K562 (cell line): ENCODE measurements at regions not wholly inside any gene's neighbourhood (a gene's known extent, or its start where the extent isn't known, plus 50 kb on each side); places are given as distances from the start of the nearest gene placed in this dataset.

Experiments used
- ATAC-seq: fragments of 200-7000 bp; cut with Tn5 transposase; 3 replicates; pipeline ENCODE4 v1.9.1; 2020; ENCODE audit warnings: moderate library complexity
- BruUV-seq: library from RNA; stranded (reverse); fragments of 400-500 nt; replicated peaks from 2 replicates; lab custom pipeline; 2021; lab: Mats Ljungman, UMichigan
- CTCF ChIA-PET: fragments of 300-600 bp; formaldehyde crosslinking; extraction: SDS; loops from one replicate; lab custom pipeline; 2021; ENCODE audit warnings: low intra/inter-chr PET ratio; lab: Yijun Ruan, JAX
- POLR2A ChIA-PET: fragments of 300-600, 350-650 bp; sonication (Branson Sonifier 250); formaldehyde crosslinking; extraction: SDS; loops from one replicate; lab custom pipeline; 2021; ENCODE audit warnings: antibody characterized with exemption, inconsistent platforms; lab: Yijun Ruan, JAX
- DNase-seq, 4 experiments: peaks; one replicate each; pipeline versions ENCODE4 v3.0.0 to v3.0.0-alpha.2; 2011 to 2018; ENCODE audit warnings: low spot score in 3 of 4, mixed read lengths in 3 of 4; ENCODE audit errors: extremely low read depth in 1 of 4
- FAIRE-seq: peaks from 2 replicates; lab custom pipeline; 2011; peaks lifted over from hg19 to GRCh38; lab: Jason Lieb, UNC
- H2AFZ ChIP-seq: 2 replicates; pipeline ENCODE4 v1.6.0; 2011; ENCODE audit warnings: low read depth, low read length, control low read depth, inconsistent platforms
- H3K27ac ChIP-seq: fragments of 200-600 bp; 3 replicates; pipeline ENCODE4 v1.8.0; 2011; ENCODE audit warnings: low read depth, mild to moderate bottlenecking, control low read depth, inconsistent platforms, low read length, moderate library complexity, mixed read lengths; ENCODE audit errors: extremely low read depth
- H3K27me3 ChIP-seq, 2 experiments: fragments of 300-600 bp in 1 of 2; 2 replicates in 1 of 2; 3 replicates in 1 of 2; pipeline versions ENCODE4 v1.6.0 to v1.8.0; 2011; ENCODE audit warnings: inconsistent platforms in 2 of 2, low read length in 2 of 2, mild to moderate bottlenecking in 1 of 2, mixed read lengths in 1 of 2, moderate library complexity in 1 of 2; ENCODE audit not compliant: control insufficient read depth in 2 of 2, insufficient read depth in 2 of 2
- H3K36me3 ChIP-seq: fragments of 300-600 bp; 3 replicates; pipeline ENCODE4 v1.8.0; 2011; ENCODE audit warnings: mild to moderate bottlenecking, low read length, inconsistent platforms; ENCODE audit not compliant: control insufficient read depth, insufficient read depth
- H3K4me1 ChIP-seq, 2 experiments: fragments of 200-600 bp in 1 of 2; replicated peaks in 1 of 2; 2 replicates in 1 of 2; 3 replicates in 1 of 2; pipeline versions ENCODE4 v1.5.1 to v1.8.0; 2011; ENCODE audit warnings: inconsistent platforms in 2 of 2, low read length in 2 of 2, mild to moderate bottlenecking in 1 of 2, mixed read lengths in 1 of 2, moderate library complexity in 1 of 2; ENCODE audit not compliant: control insufficient read depth in 2 of 2, insufficient read depth in 2 of 2
- H3K4me2 ChIP-seq: 2 replicates; pipeline ENCODE4 v1.6.1; 2011; ENCODE audit warnings: low read length, control low read depth, inconsistent platforms, mixed read lengths; ENCODE audit not compliant: insufficient read depth
- H3K4me3 ChIP-seq: fragments of 200-600 bp; sonication (generic), shearing (Covaris generic); 2 replicates; pipeline ENCODE4 v1.5.1; 2016; ENCODE audit warnings: control low read depth, inconsistent platforms
- H3K79me2 ChIP-seq: fragments of 200-600 bp; 3 replicates; pipeline ENCODE4 v1.8.0; 2011; ENCODE audit warnings: low read length, inconsistent platforms; ENCODE audit not compliant: control insufficient read depth, insufficient read depth
- H3K9ac ChIP-seq, 2 experiments: 2 replicates each; pipeline versions ENCODE4 v1.6.0 to v1.6.1; 2011; ENCODE audit warnings: low read depth in 2 of 2, low read length in 2 of 2, control low read depth in 1 of 2, inconsistent platforms in 1 of 2, mild to moderate bottlenecking in 1 of 2, mixed read lengths in 1 of 2; ENCODE audit not compliant: insufficient read depth in 1 of 2
- H3K9me1 ChIP-seq: one replicate; pipeline ENCODE4 v1.6.0; 2011; ENCODE audit warnings: inconsistent platforms, mild to moderate bottlenecking, low read length, moderate library complexity; ENCODE audit not compliant: control insufficient read depth, insufficient read depth
- H3K9me3 ChIP-seq: replicated peaks from 2 replicates; pipeline ENCODE4 v1.5.1; 2011; ENCODE audit warnings: low read depth, low read length, inconsistent platforms; ENCODE audit not compliant: control insufficient read depth, insufficient read depth
- H4K20me1 ChIP-seq: replicated peaks from 2 replicates; pipeline ENCODE4 v1.6.1; 2011; ENCODE audit warnings: low read length, inconsistent platforms, mixed read lengths; ENCODE audit not compliant: control insufficient read depth, insufficient read depth
- DACH1 ChIP-seq: fragments of 450-650 bp; IDR thresholded peaks from 2 replicates; pipeline ENCODE4 v1.6.1; 2018; ENCODE audit not compliant: partially characterized antibody
- ELK3 ChIP-seq: fragments of 450-650 bp; formaldehyde crosslinking; IDR thresholded peaks from 2 replicates; pipeline ENCODE4 v1.4.0; 2020; ENCODE audit warnings: mild to moderate bottlenecking
- FOSL1 ChIP-seq: fragments of 200-800 bp; sonication (Bioruptor generic); conservative IDR thresholded peaks from 2 replicates; pipeline ENCODE4 v1.6.1; 2016; ENCODE audit warnings: missing genetic modification characterization, missing compliant biosample characterization
- FOXK1 ChIP-seq: sonication (generic); formaldehyde crosslinking; IDR thresholded peaks from 2 replicates; pipeline ENCODE4 v1.8.0; 2022; ENCODE audit warnings: missing genetic modification reagents, mild to moderate bottlenecking, borderline replicate concordance
- GTF2F1 ChIP-seq: IDR thresholded peaks from 2 replicates; pipeline ENCODE4 v1.6.1; 2011; ENCODE audit warnings: low read depth, low read length, improper control_type of control experiment
- HNRNPL ChIP-seq: fragments of 200-400 bp; formaldehyde crosslinking; IDR thresholded peaks from 2 replicates; pipeline ENCODE4 v1.6.1; 2017; ENCODE audit warnings: low read depth, mild to moderate bottlenecking, low read length
- KDM5B ChIP-seq: fragments of 200-600 bp; sonication (generic); IDR thresholded peaks from 2 replicates; pipeline ENCODE4 v1.6.1; 2012; ENCODE audit warnings: low read depth, mild to moderate bottlenecking, moderate library complexity, low read length, control low read depth, inconsistent platforms; ENCODE audit not compliant: insufficient replicate concordance
- MAZ ChIP-seq, 2 experiments: fragments of 450-650 bp in 1 of 2; sonication (generic) in 1 of 2; formaldehyde crosslinking; IDR thresholded peaks in 1 of 2; conservative IDR thresholded peaks in 1 of 2; 2 replicates each; pipeline versions ENCODE4 v1.4.0 to v1.5.0; 2020; ENCODE audit warnings: mild to moderate bottlenecking in 1 of 2, missing genetic modification reagents in 1 of 2
- MYNN ChIP-seq, 2 experiments: sonication (generic); formaldehyde crosslinking in 1 of 2; IDR thresholded peaks; 2 replicates each; pipeline versions ENCODE4 v1.5.0 to v1.6.1; 2016 to 2020; ENCODE audit warnings: antibody characterized with exemption in 1 of 2, missing genetic modification reagents in 1 of 2
- TEAD4 ChIP-seq, 2 experiments: sonication (generic) in 1 of 2; formaldehyde crosslinking in 1 of 2; IDR thresholded peaks; 2 replicates each; pipeline versions ENCODE4 v1.6.1 to v1.8.0; 2012 to 2022; ENCODE audit warnings: borderline replicate concordance in 1 of 2, inconsistent platforms in 1 of 2, low read length in 1 of 2, mild to moderate bottlenecking in 1 of 2, missing genetic modification reagents in 1 of 2
- ZBTB2 ChIP-seq: fragments of 450-650 bp; IDR thresholded peaks from 2 replicates; pipeline ENCODE4 v1.6.1; 2016; ENCODE audit warnings: antibody characterized with exemption
- ZNF778 ChIP-seq: fragments of 450-650 bp; formaldehyde crosslinking; IDR thresholded peaks from 2 replicates; pipeline ENCODE4 v1.4.0; 2020; ENCODE audit warnings: mild to moderate bottlenecking, moderate library complexity
- WGBS: fragments of 100-300 bp; shearing (Covaris generic); methylation state at CpG from one replicate; pipeline ENCODE4 v1.1.6; 2016; ENCODE audit warnings: low coverage, mixed read lengths; ENCODE audit not compliant: insufficient coverage; ENCODE audit errors: missing lambda C conversion rate; 5-methylcytosine and 5-hydroxymethylcytosine counted together
- in situ Hi-C: fragments of 300-500 bp; cut with MboI; formaldehyde crosslinking; loops from 4 replicates; pipeline ENCODE4 v1.15.0; 2018; ENCODE audit warnings: inconsistent platforms, mixed read lengths
- intact Hi-C: fragments of 100-400 bp; cut with micrococcal nuclease; formaldehyde crosslinking; loops from 2 replicates; pipeline ENCODE4 v1.14.2; 2022
- TF ChIP-seq, protein P1 (sequence below): fragments of 450-650 bp; formaldehyde crosslinking; IDR thresholded peaks from 2 replicates; pipeline ENCODE4 v1.4.0; 2020; ENCODE audit warnings: mild to moderate bottlenecking, moderate library complexity
- TF ChIP-seq, protein P2 (sequence below): fragments of 250-450 bp; sonication (Bioruptor Pico); IDR thresholded peaks from 2 replicates; pipeline ENCODE4 v1.4.0; 2020; ENCODE audit warnings: mild to moderate bottlenecking, moderate library complexity

DNA sequence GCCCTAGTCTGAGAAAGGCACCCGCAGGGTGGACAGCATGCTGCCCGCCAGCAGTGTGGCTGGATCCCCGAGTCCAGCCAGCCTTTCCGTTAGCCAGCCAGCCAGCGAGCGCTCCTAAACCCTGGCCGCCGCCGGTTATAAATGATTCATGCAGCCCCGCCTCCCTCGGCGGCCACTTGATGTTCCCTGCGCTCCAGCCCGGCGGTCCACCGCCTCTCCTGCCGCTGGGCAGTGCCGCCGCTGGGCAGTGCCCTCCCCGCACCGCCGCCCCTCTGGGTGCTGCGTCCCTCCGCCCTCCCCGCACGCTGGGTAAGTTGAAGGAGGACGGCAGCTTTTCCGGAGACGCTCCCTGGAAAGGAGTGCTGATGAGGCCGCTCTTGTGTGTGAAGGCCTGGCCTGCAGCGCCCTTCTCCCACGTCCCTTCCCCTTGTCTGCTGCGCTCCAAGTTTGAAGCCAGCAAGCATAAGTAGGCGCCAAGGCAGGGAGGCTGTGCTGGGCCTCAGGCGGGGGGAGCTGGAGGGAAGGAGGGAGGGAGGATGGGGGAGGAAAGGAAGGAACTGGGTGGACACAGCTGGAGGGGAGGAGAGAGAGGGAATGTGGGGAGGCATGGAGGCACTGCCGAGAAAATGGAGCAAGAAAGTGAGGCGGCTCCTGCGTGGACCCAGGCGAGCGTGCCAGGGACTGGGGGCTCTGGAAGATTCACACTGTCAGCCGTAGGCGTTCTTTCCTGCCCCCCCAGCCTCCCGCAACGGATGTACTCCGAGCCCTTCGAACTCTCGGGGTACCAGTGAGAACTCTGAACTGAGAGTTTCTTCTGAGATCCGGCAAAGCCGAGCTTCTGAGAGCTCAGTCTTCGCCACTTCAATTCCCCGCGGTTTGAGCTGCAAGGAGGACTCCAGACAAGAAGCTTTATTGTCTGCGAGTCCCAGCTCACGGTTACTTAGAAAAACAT is 131.9 kb downstream of the GLI2 start:
- intact Hi-C loops: no loop called here
- ChIA-PET POLR2A (interaction anchor here (0.5 to 1.2 kb wide), 4 partner anchors 12 to 1337 kb away, joined by 3 read pairs; no protein-coding TSS in a partner anchor), CTCF (no interaction called here)
- peaks cover 4% of the 10 kb centered on the region for H3K9me1 ChIP-seq
- peak; percentile 28; the same call in 2 of the 3 replicates for ATAC-seq
- no peak for FAIRE-seq
- TF ChIP-seq ZNF778 (CRISPR knock-in tag): no peak
- peak; percentile 47 for TF ChIP-seq FOSL1 (tag)
- 0 out of 4 replicates have a peak, but pooled peaks of 1 of the 2 experiments have one; percentile 19 for TF ChIP-seq MAZ (CRISPR knock-in tag; conservative IDR thresholded peaks at IDR 0.05 in 1 of 2, IDR thresholded peaks at IDR 0.05 in 1 of 2)
- TF ChIP-seq HNRNPL: no peak
- TF ChIP-seq, protein P1, sequence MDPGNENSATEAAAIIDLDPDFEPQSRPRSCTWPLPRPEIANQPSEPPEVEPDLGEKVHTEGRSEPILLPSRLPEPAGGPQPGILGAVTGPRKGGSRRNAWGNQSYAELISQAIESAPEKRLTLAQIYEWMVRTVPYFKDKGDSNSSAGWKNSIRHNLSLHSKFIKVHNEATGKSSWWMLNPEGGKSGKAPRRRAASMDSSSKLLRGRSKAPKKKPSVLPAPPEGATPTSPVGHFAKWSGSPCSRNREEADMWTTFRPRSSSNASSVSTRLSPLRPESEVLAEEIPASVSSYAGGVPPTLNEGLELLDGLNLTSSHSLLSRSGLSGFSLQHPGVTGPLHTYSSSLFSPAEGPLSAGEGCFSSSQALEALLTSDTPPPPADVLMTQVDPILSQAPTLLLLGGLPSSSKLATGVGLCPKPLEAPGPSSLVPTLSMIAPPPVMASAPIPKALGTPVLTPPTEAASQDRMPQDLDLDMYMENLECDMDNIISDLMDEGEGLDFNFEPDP (CRISPR knock-in tag): no peak
- no peak for TF ChIP-seq GTF2F1
- TF ChIP-seq FOXK1 (CRISPR knock-in tag): no peak
- TF ChIP-seq, protein P2, sequence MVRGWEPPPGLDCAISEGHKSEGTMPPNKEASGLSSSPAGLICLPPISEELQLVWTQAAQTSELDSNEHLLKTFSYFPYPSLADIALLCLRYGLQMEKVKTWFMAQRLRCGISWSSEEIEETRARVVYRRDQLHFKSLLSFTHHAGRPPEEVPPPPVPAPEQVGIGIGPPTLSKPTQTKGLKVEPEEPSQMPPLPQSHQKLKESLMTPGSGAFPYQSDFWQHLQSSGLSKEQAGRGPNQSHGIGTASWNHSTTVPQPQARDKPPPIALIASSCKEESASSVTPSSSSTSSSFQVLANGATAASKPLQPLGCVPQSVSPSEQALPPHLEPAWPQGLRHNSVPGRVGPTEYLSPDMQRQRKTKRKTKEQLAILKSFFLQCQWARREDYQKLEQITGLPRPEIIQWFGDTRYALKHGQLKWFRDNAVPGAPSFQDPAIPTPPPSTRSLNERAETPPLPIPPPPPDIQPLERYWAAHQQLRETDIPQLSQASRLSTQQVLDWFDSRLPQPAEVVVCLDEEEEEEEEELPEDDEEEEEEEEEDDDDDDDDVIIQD: no peak
- TF ChIP-seq MYNN (IDR thresholded peaks at IDR 0.05): no peak
- no peak for TF ChIP-seq MYNN (CRISPR knock-in tag; IDR thresholded peaks at IDR 0.05)
- no peak for TF ChIP-seq ELK3 (CRISPR knock-in tag)
- TF ChIP-seq ZBTB2: no peak
- no peak for TF ChIP-seq KDM5B
- TF ChIP-seq DACH1: no peak
- TF ChIP-seq TEAD4 (IDR thresholded peaks at IDR 0.05; ENCODE audit: low read length): no peak
- TF ChIP-seq TEAD4 (CRISPR knock-in tag; IDR thresholded peaks at IDR 0.05; ENCODE audit: borderline replicate concordance): no peak
- peaks cover 30 to 65% of the 10 kb centered on the region in 2 experiments for H3K27me3 ChIP-seq
- peaks cover 16 to 28% of the 10 kb centered on the region in 2 experiments; a peak in 4 of 5 replicates for H3K4me1 ChIP-seq
- in situ Hi-C loops: no loop called here
- H3K27ac ChIP-seq: no peak overlapping the region
- BruUV-seq: no TSS peak
- WGBS: 14% methylated on average over 37 of the region's 54 CpGs
- peak overlapping the region in 1 of 2 experiments; percentile 69; a peak in 2 of 4 replicates for H3K9ac ChIP-seq
- no peak overlapping the region; the same call in 1 of the 2 replicates for H2AFZ ChIP-seq
- no peaks in the 10 kb centered on the region for H3K79me2 ChIP-seq
- H3K9me3 ChIP-seq: no peaks in the 10 kb centered on the region
- H3K4me3 ChIP-seq: no peak overlapping the region
- H3K4me2 ChIP-seq: no peak overlapping the region
- peak; percentile 25 to 40 (median 32) for DNase-seq
- no peaks in the 10 kb centered on the region for H4K20me1 ChIP-seq
- no peaks in the 10 kb centered on the region for H3K36me3 ChIP-seq
